GM19452 (cell line): ENCODE measurements at regions not wholly inside any gene's neighbourhood (a gene's known extent, or its start where the extent isn't known, plus 50 kb on each side); places are given as distances from the start of the nearest gene placed in this dataset.
"Not testable (repeated sequence)": the region's sequence is repeated elsewhere in the genome, so short reads cannot be mapped to it uniquely, and the experiment has no call there.

Experiments
- ATAC-seq: cut with Tn5 transposase; IDR thresholded peaks from one replicate; pipeline ENCODE4 v1.9.1; 2021; ENCODE audit not compliant: unreplicated experiment

DNA sequence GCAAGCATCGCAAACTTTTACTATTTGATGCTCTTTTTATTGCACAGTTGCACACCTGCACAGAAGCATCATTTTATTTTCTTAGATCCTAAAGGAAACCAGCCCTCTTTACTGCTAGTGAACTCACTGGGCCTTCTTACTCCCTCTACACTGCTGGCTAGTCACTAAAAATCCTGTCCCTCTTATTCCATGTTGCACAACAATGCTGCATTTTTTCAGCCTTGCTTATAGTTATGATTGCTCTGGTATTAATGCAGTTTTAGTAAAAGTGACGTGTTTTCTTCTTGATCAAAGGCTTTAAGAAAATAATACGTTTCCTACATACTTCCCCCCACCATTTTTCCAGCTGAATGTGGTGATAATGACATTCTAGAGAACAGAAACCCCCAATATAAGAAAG is 132.9 kb upstream of the FAM3C start:
- no peak for ATAC-seq

DNA sequence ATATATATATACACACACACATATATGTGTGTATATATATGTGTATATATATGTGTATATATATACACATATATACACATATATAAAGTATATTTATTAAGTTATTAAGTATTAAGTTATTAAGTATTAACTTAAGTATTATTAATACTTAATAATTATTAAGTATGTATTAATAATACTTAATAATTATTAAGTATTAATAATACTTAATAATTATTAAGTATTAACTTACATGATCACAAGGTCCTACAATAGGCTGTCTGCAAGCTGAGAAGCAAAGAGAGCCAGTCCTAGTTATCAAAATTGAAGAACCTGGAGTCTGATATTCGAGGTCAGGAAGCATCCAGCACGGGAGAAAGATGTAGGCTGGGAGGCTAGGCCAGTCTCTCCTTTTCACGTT is 130.1 kb upstream of the FAM3C start:
- ATAC-seq: not testable (repeated sequence)

DNA sequence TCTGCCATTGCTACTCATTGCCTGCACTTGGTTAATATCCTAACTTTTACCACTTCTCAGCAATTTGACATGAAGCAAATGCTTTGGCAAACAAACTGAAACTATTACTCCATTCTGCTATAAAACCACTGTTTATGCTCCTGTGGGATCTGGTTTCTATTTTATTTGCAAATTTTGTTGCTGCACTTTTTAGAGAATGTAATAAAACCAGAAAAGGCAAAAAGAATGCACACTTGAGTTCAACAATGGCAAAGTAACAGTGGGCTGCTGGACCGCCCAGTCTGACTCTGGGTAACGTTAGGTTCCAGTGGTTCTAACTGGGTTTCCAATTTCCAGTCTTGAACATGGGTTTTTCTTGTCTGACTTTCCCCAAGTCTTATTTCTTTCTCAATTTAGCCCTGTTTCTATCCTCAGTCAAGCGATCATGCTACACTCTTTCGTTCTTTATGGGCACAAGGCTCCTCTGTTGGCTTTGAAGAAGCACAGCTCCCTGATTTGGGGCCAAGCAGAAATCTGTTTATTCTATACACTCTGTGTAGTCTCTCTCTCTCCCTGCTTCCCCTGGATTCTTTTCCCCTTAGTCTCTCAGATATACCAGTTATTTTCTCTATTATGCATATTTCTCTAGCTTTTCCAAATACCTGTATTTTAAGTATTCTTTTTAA is 129.2 kb upstream of the FAM3C start:
- ATAC-seq: no peak

DNA sequence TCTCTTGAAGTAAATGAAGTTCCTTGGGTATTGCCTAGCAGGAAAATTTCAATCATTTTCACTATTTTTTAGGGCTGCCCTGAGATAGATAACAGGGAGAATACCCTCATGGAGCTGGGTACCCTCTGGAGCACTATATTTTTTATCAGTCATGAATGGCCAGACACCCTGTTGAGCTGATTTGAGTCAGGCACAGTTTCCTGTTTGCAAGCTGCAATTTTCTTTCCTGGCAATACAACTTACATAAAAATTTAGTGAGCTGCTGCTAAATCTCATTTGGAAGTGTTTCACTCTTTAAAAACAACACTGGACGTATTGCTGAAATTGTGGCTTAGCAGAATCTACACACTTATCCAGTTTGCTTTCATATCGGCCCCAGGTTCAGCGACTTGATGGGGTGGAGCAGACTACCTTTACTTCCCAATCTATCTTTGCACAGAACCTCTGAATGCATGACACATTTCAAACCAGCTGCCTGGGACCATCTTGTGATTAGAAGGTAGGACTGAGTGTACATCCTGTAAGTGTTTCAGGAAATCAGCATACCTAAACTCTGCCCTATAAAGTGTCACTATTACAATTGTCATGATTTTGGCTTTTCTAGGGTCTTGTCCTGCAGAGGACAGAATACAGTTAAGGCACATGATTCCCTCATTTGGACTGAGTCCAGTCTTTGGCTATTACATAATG is 125.7 kb upstream of the FAM3C start:
- no peak for ATAC-seq

DNA sequence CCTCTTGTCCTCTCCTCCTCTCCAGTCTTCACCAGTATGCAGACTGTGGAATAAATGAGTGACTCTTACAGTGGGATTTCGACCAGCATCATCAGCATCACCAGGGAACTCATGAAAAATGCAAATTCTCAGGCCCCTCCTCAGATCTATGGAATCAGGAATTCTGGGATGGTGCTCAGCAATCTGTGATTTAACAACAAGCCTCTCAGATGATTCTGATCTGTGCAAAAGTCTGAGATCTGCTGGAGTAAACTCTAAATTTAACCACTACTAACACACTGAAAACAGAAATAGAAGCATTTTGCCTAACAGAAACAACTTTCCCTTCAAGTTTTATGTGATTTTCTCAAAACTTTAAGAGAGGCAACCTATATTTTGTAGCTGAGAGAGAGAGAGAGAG is 124.8 kb upstream of the FAM3C start:
- ATAC-seq: no peak

DNA sequence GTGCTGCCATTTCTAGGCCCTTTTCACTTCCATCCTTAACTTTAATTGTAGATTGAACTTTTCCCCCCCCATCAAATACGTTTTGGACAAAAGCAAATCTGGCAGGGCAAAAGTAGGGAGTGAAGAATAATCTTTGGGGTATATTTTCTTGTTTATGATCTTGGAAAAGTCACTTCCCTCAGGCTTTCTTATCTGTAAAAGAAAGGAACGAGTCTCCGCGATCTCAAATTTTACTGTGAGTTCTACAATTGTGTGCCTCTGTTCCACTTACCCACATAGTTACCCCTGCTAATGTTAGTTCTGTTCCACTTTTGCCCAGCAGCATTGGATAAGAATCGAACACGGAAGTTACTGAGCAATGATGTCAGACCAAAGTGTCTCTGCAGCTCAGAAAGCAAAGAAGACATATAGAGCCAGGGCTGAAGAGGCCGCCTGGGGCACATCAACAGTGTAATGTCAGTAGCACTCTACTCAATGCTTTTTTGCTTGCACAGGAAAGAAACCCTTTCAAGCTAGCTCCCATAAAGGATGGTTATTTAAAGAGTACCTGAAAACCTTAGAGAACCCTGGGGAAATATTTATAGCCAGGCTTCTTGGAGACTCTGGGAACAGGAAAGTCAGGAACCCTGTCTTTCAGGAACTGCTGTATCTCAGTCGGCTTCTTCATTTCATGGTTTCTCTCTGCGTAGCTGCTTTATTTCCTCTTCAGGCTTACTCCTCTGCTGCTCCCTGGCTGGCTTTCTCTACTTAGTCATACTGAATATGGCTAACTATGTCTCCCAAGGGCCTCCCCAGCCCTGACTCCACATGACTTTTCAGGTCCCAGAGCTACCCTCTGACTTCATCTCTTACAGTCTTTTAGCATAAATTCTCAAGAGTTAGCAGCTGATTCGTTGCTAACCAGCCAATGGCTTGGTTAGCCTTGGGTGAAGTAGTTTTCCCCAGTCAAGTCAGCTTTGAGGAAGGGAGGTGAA is 123.7 kb upstream of the FAM3C start:
- ATAC-seq: peak; percentile 85

DNA sequence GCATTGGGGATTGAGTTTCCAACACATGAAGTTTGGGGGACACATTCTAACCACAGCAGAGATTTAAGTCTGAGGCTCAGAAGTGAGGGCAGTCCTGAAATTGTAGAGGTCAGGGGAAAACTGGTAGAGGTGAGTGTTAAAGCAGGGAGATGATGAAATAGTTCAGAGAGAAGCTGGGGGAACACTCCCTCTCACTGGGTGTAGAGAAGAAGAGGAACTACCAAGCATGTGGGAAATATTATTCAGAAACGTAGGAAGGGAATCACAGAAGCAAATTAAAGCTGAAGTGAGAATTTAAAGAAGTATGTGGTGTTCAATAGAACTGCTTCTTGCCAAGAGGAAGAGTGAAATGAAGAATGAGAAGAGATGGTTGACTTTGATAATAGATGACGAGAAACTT is 121.5 kb upstream of the FAM3C start:
- no peak for ATAC-seq

DNA sequence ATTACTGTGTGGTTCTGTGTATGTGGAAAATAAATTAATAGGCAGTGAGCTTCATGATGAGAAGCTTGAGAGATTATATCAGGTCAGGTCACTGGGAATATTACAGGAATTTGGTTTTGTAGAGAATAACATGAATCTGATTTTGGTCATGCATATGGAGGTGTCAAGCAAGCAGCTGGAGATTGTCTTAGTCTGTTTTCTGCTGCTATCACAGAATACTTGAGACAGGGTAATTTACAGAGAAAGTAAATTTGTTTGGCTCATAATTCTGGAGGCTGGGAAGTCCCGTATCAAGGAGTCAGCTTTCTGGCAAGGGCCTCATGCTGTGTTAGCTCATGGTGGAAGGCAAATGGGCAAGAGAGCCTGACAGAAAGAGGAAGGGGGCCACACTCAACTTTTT is 120.7 kb upstream of the FAM3C start:
- ATAC-seq: no peak

DNA sequence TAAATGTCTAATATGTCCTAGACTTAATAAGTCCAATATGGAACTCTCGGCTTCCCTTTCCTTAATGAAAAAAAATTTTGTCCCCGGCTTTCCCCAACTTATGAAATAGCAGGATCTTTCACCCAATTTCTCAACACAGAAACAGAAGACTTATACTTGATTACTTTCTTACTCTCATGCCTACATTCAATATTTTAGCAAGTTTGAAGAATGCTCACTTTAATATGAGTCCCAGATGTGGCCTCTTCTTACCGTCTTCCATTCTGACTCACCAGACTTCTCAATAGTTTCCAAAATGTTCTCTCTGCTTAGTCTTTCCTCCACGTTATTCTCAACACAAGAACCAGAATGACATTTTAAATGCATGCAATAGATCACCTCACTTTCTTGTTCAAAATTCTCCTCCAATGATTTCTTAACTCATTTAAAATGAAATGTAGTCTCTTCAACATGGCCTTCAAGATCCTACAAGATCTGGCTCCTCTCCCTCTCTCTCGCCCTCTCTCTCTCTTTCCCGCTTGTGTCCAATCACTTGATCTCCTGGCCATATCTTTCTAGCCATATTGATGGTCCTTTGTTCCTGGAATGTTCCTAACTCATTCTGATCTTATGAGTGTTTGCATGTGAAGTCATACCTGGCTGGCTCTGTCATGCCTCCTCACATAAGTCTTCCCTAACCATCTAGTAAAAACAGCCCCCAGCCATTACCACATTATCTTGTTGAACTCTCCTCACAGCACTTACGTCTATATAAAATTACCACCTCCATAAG is 119.7 kb upstream of the FAM3C start:
- ATAC-seq: no peak

DNA sequence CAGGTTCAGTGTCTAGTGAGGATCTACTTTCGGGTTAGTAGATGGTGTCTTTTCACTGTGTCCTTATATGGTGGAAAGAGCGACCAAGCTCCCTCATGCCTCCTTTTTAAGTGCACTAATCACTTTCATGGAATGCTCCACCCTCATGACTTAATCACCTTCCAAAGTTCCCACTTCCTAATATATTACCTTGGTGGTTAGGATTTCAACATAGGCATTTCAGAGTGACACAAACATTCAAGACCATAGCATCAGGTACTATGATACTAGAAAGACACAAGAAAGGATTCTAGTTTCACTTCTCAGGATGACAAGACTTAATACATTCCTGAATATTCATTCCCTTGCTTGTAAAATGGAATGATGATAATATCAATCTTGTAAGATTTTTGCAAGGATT is 119.1 kb upstream of the FAM3C start:
- no peak for ATAC-seq

DNA sequence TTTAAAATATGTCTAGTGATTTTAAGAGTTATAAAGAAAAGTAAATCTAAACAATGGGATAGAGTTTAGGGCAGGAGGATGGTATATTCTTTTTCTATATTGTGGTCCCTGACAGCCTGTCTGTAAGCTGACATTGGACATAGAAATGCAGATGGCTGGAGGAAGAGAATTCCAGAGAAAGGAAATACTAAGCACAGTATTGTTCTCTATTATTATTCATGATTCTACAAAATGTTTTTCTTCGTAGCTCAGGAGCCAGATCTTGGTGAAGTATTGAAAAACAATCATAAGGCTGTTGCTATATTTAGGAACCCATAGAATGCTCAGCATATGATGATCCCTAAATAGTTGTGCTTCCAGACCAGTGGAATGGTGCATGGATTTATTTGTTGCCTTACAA is 117.0 kb upstream of the FAM3C start:
- no peak for ATAC-seq

DNA sequence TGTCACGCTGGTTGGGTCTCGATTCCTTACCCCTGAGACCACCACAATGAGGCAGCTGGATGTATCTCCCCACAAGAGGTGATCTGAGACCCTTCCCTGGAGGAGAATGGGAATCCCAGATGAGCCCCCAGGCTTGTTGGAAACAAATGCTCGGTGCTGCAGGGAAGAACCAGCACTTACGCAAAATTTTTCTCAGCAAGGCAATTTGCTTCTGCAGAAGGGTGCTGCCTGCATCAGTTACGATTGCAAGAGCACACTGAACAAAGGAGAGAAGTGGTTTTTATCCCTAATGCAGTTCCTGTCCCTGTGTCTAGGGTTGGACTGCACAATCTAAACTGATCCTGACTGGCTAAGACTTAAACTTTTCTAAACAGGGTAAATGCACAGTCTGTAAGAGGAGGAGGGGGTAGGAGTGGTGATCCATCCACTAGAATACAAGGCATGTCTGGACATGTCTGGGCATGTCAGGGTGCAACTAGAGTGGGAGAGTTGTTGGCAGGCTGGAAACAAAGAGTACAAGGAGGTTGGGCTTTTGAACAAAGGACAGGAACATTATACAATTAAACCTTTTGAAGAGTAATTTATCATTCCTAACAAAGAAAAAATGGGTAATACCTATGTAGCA is 114.9 kb upstream of the FAM3C start:
- ATAC-seq: no peak

DNA sequence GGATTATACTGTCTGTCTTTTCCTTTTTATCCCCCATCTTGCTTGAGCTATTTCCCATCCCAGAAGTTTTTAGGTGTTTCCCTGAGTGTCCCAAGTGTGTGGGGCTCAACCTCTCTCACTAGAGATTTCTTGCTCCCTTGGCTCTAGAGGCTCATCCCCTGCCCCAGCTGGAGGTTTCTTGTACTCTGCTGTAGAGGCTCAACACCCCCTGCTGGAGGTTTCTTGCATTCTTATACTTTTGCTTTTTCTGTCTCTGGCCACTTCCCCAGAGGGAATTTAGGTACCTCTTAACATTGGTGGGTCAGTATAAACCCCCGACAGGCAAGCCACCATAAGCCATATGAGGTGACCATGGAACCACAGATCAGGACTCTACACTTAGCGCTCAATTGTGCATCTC is 114.2 kb upstream of the FAM3C start:
- no peak for ATAC-seq

DNA sequence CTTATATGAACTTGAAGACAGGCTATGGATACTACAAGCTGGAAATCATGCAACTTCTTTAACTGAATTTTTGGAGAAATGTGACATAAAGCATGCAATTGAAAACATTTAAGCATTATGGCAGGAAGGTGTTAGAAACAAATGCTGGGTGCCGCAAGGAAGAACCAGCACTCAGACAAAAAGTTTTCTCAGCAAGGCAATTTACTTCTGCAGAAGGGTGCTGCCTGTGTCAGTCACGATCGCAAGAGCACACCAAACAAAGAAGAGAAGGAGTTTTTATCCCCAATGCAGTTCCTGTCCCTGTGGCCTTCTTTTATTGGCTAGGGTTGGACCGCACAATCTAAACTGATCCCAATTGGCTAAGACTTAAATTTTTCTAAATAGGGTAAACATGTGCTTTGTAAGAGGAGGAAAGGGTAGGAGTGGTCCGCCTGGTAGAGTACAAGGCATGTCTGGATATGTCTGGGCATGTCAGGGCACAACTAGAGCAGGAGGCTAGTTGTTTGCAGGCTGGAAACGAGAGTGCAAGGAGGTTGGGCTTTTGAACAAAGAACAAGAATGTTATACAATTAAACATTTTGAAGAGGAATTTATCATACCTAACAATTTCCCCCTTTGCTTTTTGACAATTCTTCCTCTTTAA is 109.6 kb upstream of the FAM3C start:
- no peak for ATAC-seq

DNA sequence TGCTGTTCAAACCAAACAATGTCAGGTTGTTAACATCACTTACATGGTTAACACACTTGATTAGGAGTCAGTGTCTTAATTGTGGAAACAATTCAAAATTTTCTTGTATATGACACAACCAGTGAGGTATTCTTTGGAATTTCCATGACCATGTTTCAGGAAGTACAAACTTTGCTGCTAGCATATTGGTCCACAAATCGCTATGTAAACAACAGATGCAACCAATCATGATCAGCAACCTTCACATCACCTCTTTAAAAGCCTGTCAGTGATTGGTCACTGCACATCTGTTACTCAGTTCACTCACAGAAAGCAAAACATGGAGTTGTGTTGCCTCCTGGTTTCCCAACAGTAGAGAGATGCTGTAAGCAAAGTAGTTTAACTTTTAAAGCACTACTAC is 108.9 kb upstream of the FAM3C start:
- no peak for ATAC-seq

DNA sequence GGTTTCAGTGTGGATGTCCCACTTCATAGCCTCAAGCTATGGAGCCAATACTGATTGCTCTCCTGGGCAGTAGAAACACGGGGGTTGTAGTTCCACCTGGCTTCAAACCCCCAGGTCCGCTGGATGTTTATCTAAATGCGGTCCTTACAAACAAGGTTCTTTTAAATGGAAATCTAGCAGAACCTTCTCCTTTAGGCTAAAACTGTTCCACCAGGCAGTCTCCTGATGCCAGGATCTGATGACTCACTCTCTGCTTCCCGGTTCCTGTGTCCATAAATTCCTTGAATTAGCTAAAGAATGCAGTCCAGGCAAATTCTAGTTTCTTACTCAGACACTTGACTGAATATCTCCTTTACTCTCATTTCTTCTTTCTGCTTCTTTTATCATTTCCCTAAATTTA is 108.4 kb upstream of the FAM3C start:
- no peak for ATAC-seq

DNA sequence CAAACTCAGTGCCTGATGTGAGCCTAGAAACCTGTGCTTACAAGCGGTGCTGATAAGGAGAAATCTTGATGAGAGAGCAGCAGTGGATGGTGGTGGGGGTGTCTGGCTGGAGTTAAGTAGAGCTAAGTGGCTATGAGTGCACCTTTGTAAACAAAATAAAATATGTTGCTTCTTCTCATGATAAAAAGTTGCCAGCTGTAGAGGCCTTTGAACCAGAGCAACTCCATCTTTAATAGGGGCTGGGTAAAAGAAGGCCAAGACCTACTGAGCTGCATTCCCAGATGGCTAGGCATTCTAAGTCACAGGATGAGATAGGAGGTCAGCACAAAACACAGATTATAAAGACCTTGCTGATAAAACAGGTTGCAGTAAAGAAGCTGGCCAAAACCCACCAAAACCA is 107.6 kb upstream of the FAM3C start:
- ATAC-seq: no peak

DNA sequence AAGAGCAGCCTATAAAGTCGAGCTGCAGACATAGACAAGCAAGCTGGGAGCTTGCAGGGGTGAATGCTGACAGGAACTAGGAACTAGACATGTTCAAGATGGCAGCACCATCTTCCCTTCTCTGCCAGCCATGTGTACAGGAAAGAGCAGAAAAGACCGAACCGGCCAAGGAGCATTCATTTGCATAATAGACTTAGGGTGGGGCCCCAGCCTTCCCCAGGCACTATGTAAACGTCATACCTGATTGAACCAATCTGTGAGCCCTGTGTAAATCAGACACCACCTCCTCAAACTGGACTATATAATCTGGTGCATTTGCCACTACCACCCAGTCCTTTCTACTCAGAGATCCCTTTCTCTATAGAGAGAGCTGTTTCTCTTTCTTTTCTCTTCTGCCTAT is 106.9 kb upstream of the FAM3C start:
- ATAC-seq: no peak

DNA sequence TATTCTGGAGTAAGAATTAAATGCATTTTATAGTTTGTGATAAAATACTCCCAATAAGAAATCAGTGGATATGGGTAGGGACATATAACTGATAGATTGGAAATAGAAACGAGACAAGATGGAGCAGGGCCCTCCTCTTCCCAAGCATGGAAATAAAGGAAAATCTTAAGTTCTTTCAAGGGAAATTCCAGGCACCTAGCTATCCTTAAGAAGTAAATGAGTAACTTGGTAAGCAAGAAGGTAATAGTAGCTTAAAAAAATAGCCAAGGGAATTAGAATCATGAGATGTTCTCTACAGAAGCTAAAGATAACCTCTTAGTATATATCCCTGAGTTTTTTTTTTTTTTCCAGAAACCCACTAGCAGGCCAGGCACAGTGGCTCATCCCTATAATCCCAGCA is 105.5 kb upstream of the FAM3C start:
- no peak for ATAC-seq

DNA sequence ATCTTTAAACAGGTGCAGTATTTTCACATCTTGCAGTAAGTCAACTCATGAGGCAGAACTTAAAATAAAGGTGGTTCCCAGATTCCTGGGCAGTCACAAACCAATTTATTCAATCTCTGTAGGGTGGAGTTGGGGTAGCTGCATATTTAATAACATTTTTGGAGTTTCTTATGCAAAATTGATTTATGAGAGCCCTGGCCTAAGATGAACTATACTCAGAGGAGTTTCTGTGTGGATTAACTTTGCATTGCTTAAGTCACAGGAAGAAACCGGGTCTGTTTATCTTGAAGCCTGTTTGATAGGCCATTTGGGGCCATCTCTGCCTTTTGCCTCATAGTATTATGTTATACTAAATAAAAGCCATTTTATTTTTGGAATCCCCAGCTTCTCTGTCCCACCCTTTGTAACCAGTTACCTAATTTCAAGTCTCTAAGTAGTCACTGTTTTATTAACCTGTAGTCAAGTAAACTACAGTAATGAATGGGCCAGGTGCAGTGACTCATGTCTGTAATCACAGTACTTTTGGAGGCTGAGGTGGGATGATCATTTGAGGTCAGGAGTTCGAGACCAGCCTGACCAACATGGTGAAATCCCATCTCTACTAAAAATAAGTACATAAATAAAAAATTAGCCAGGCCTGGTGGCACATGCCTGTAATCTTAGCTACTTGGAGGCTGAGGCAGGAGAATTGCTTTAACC is 104.4 kb upstream of the FAM3C start:
- ATAC-seq: no peak
